Lower lobe of right lung (tissue), 2 donors: ENCODE measurements at regions not wholly inside any gene's neighbourhood (a gene's known extent, or its start where the extent isn't known, plus 50 kb on each side); places are given as distances from the start of the nearest gene placed in this dataset.

Experiments used
- ATAC-seq, 2 donors: fragments of 200-7000 bp; cut with Tn5 transposase; one replicate each; pipeline ENCODE4 v1.9.1; 2020 to 2022; ENCODE audit warnings: mild to moderate bottlenecking in 2 of 2, moderate library complexity in 2 of 2
- DNase-seq: peaks from one replicate; pipeline ENCODE4 v3.0.0-alpha.2; 2020
- H3K27ac ChIP-seq: fragments of 200-600 bp; one replicate; pipeline ENCODE4 v1.8.0; 2022
- H3K27me3 ChIP-seq: fragments of 200-600 bp; one replicate; pipeline ENCODE4 v1.8.0; 2022; ENCODE audit warnings: low read depth
- H3K36me3 ChIP-seq: fragments of 200-600 bp; one replicate; pipeline ENCODE4 v1.8.0; 2022; ENCODE audit warnings: mild to moderate bottlenecking
- H3K4me1 ChIP-seq: fragments of 200-600 bp; one replicate; pipeline ENCODE4 v1.8.0; 2022
- H3K4me3 ChIP-seq: fragments of 200-600 bp; one replicate; pipeline ENCODE4 v1.8.0; 2022; ENCODE audit warnings: mild to moderate bottlenecking
- H3K9me3 ChIP-seq: fragments of 200-600 bp; one replicate; pipeline ENCODE4 v1.8.0; 2022
- intact Hi-C: fragments of 100-400 bp; cut with DNase I; formaldehyde crosslinking; loops from one replicate; pipeline ENCODE4 v1.11.0; 2022
- TF ChIP-seq, protein P1 (sequence below): fragments of 200-600 bp; IDR thresholded peaks from one replicate; pipeline ENCODE4 v1.8.0; 2022; ENCODE audit warnings: antibody characterized with exemption, mild to moderate bottlenecking
- donor health status: DM: no; HTN: yes; CAD: no; lungs with severe emphysema.

DNA sequence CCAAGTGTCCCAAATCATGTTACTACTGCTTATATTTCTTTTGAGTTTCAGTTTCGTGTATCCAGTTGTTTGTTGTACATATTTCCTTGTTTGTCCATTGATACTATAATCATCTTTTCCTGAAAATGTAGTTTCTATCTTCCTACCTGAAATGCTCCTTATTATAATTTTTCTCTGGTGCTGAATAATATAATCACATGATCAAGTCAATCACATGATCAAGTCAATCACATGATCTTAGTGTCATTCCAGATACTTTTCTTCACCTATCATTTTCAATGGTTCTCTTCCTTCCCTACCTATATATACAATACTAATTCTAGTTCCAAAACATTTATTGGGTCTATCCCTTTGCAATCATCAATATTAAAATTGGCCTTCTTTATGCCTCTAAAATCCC lies 2058.8 kb downstream of the PCDH7 start:
- no peak for ATAC-seq
- intact Hi-C loops: no loop called here

DNA sequence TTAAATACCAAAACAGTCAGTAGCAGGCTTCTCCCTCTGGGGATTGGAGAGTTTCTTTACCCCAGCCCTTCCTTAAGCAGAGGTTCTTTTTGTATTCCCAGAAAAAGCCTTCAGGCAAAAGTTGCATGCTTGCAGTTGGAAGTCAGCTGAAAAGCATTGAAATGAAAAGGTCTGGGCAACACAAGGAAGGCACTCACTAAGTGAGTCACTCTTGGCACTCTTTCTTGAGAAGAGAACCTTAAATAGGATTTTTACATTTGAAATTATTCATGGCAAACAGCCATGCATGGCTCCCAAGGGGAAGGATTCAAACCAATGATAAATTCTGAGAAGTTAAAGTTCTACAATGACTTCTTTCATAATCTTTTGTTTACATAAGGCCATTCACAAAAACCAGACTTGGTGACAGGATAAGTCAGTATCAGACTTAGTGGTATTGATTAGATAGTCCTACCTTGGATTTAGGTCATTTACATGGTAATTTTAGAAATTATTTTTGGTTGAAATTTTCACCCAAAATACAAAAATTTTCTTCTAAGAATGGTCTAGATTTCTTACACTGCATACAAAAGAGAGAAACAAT lies 2068.9 kb downstream of the PCDH7 start:
- H3K36me3 ChIP-seq: no peaks in the 10 kb centered on the region

More for the DNA sequence above, 2058.8 kb downstream of the PCDH7 start:
- DNase-seq: no peak
- Histone ChIP-seq H3K9me3 (no peaks in the 10 kb centered on the region), H3K36me3 (no peaks in the 10 kb centered on the region), H3K4me1 (no peaks in the 10 kb centered on the region), H3K27ac (no peak overlapping the region), H3K4me3 (no peak overlapping the region), H3K27me3 (no peaks in the 10 kb centered on the region)
- TF ChIP-seq, protein P1, sequence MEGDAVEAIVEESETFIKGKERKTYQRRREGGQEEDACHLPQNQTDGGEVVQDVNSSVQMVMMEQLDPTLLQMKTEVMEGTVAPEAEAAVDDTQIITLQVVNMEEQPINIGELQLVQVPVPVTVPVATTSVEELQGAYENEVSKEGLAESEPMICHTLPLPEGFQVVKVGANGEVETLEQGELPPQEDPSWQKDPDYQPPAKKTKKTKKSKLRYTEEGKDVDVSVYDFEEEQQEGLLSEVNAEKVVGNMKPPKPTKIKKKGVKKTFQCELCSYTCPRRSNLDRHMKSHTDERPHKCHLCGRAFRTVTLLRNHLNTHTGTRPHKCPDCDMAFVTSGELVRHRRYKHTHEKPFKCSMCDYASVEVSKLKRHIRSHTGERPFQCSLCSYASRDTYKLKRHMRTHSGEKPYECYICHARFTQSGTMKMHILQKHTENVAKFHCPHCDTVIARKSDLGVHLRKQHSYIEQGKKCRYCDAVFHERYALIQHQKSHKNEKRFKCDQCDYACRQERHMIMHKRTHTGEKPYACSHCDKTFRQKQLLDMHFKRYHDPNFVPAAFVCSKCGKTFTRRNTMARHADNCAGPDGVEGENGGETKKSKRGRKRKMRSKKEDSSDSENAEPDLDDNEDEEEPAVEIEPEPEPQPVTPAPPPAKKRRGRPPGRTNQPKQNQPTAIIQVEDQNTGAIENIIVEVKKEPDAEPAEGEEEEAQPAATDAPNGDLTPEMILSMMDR: no peak

DNA sequence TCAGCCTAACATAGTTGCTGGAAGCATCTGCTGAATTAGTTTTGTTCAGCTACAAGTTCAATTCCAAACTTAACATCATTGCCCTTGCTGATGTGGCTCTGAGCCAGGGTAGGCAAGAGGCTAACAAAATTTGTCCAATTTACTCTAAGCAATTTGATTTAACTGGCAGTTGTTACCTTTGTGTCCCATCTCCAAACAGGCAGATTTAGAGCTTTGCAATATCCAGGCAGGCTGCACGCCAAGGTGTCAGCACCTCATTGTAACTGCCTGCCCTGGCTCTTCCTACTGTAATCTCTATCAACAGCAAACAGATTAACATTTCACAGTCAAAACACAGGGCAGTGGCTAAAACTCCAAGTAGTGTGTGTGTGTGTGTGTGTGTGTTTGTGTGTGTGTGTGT lies 2070.6 kb downstream of the PCDH7 start:
- no peaks in the 10 kb centered on the region for H3K4me1 ChIP-seq
- intact Hi-C loops: no loop called here
- no peak for DNase-seq

More for the DNA sequence above, 2068.9 kb downstream of the PCDH7 start:
- TF ChIP-seq, protein P1: no peak
- Histone ChIP-seq H3K4me3 (no peak overlapping the region), H3K27me3 (no peaks in the 10 kb centered on the region), H3K27ac (no peak overlapping the region), H3K4me1 (no peaks in the 10 kb centered on the region), H3K9me3 (no peaks in the 10 kb centered on the region)
- ATAC-seq: no peak
- intact Hi-C loops: no loop called here
- DNase-seq: no peak

DNA sequence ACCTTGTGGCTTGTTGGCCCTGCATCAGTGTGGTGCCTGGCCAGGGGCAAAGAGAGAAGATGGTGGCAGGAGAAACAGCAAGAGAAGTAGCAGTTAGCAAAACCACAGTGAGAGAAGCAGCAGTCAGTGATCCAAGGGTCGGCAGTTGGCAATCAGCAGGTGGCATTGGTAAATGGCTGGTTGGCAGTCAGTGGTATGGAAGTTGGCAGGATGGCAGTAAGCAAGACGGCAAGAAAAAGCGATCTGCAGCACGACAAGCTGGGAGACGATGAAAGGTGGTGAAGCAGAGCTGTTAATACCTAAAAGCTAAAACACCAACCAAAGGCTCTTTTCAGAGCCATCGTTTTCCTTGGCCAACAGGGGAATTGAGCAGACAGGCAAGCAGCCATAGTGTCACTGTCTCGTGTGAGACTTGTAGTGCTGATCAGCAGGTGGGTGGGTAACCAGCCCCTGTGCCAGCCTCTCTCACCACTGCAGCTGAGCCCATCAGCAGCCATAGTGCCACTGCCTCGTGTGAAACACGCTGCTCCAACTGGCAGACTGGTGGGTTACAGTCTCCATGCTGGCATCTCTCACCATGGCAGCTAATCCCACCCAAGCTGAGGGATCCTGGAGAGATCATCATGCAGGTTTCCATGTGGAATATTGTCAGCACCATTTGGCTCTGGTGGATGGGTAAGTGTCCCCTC lies 2078.4 kb downstream of the PCDH7 start:
- DNase-seq (no peak), ATAC-seq (no peak)
- Histone ChIP-seq H3K27me3 (no peaks in the 10 kb centered on the region), H3K36me3 (no peaks in the 10 kb centered on the region), H3K4me1 (no peaks in the 10 kb centered on the region), H3K9me3 (no peaks in the 10 kb centered on the region), H3K27ac (no peak overlapping the region), H3K4me3 (no peak overlapping the region)
- intact Hi-C loops: no loop called here
- TF ChIP-seq, protein P1: no peak

More for the DNA sequence above, 2070.6 kb downstream of the PCDH7 start:
- Histone ChIP-seq H3K27ac (no peak overlapping the region), H3K27me3 (no peaks in the 10 kb centered on the region), H3K9me3 (no peaks in the 10 kb centered on the region), H3K36me3 (no peaks in the 10 kb centered on the region), H3K4me3 (no peak overlapping the region)
- TF ChIP-seq, protein P1: no peak
- no peak for ATAC-seq

DNA sequence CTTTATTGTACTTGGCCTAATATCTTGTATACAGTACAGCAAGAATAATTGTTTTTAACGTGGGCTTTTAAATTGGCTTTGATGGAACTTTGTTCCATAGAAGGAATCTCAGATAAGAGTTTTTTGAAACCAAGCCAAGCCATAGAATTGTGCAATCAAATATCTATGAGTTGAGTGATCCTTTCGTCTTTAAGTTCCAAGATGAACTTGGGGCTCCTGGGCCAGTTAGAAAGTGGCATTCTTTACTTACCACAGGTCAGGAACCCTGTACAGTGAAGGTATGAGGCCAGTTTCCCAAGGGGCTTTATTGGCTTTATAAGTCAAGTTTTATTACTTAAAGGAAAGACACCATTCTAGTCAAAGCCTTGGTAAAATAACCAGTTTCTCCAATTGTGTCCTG lies 2104.2 kb downstream of the PCDH7 start:
- H3K36me3 ChIP-seq: no peaks in the 10 kb centered on the region
- H3K9me3 ChIP-seq: no peaks in the 10 kb centered on the region
- no peak overlapping the region for H3K4me3 ChIP-seq
- no peak overlapping the region for H3K27ac ChIP-seq
- DNase-seq: no peak
- TF ChIP-seq, protein P1: no peak
- intact Hi-C loops: no loop called here
- H3K27me3 ChIP-seq: no peaks in the 10 kb centered on the region
- no peak for ATAC-seq
- no peaks in the 10 kb centered on the region for H3K4me1 ChIP-seq
